ENCODE measurements at regions not wholly inside any gene's neighbourhood (a gene's known extent, or its start where the extent isn't known, plus 50 kb on each side); places are given as distances from the start of the nearest gene placed in this dataset.
"Not testable (repeated sequence)": the region's sequence is repeated elsewhere in the genome, so short reads cannot be mapped to it uniquely, and the experiment has no call there.

GRCh38 chr2:131682122-131682944 is 154.6 kb downstream of the CCDC74A start:
- H3K4me1 ChIP-seq (ENCODE audit: control insufficient read depth, insufficient read depth, low read length), result no peaks in the 10 kb centered on the region
- peak overlapping the region; percentile 54 for H3K9ac ChIP-seq (ENCODE audit: low read depth, low read length)
- peak overlapping the region; percentile 85 for H3K4me3 ChIP-seq (ENCODE audit: low read depth, low read length)
- no peaks in the 10 kb centered on the region for H3K9me3 ChIP-seq (ENCODE audit: control insufficient read depth, insufficient read depth, low read length)
- H3K36me3 ChIP-seq (ENCODE audit: control insufficient read depth, insufficient read depth, low read length), result no peaks in the 10 kb centered on the region
- H3K27me3 ChIP-seq (ENCODE audit: control insufficient read depth, insufficient read depth, low read length), result peaks cover 2% of the 10 kb centered on the region

- H3K27me3 ChIP-seq (ENCODE audit: control insufficient read depth, insufficient read depth, low read length); H3K36me3 ChIP-seq (ENCODE audit: control insufficient read depth, insufficient read depth, low read length); H3K9me3 ChIP-seq (ENCODE audit: control insufficient read depth, insufficient read depth, low read length); H3K9ac ChIP-seq (ENCODE audit: low read depth, low read length); H3K4me1 ChIP-seq (ENCODE audit: control insufficient read depth, insufficient read depth, low read length): not testable (repeated sequence)
- peak overlapping the region; percentile 85 for H3K4me3 ChIP-seq (ENCODE audit: low read depth, low read length)
Observed at GRCh38 chr2:131682945-131683330, 155.2 kb downstream of the CCDC74A start.

DNA sequence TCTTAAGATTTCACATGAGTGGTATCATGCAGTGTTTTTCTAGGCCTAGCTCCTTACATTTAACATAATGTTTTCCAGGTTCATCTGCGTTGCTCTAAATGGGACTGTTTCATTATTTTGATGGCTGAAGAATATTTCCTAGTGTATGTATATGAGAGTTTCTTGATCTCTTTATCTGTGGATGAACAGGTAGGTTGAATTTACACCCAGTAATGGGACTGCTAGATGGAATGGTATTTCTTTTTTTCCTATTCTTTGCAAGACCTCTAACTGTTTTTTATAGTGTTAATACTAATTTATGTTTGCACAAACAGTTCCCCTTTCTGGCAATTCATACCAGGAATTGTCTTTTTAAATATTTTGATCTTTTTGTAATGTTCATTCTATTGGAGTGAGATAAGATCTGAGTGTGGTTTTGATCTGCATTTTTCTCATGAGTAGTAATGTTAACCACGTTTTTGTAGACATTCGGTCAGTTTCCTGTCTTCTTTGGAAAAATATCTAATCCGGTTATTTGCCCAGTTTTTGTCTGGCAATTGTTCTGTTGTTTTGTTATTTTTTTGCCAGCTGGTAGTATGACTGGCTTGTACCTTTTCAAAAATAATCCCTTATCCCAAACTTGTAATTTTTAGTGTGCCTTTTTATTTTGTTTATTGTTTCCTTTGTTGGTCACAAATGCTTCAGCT is 157.1 kb downstream of the CCDC74A start:
- H3K4me1 ChIP-seq (ENCODE audit: control insufficient read depth, insufficient read depth, low read length); H3K9me3 ChIP-seq (ENCODE audit: control insufficient read depth, insufficient read depth, low read length); H3K27me3 ChIP-seq (ENCODE audit: control insufficient read depth, insufficient read depth, low read length); H3K4me3 ChIP-seq (ENCODE audit: low read depth, low read length); H3K9ac ChIP-seq (ENCODE audit: low read depth, low read length); H3K36me3 ChIP-seq (ENCODE audit: control insufficient read depth, insufficient read depth, low read length): not testable (repeated sequence)

DNA sequence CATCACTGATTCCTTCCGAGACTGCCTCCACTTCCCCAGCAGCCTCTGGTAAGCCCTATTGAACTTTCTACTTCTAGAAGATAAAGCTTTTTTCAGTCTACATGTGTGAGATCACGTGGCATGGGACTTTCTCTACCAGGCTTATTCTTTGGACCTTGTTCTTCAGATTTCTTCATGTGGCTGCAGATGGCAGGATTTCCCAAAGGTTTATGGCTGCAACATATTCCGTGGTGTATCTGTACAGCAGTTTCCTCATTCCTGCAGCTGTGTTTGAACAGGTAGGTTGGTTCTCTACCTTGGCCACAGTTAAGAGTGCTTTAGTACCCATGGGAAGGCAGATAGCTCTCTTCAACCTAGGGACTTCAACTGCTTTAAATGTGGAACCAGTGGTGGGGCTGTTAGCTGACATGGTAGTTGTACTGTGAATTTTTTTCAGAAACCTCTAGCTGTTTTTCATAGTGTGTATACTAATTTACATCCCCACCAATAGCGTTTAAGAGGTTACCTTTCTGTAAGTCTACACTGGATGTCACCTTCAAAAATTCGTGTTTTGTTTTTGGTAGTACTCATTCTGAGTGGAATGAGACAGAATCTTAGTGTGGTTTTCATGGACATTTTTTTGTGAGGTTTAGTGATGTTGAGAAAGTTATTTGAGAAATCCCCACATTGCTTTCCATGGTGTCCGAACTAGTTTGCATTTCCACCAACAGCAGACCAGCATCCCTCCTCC is 158.6 kb downstream of the CCDC74A start:
- not testable (repeated sequence) for H3K27me3 ChIP-seq (ENCODE audit: control insufficient read depth, insufficient read depth, low read length); H3K4me3 ChIP-seq (ENCODE audit: low read depth, low read length); H3K4me1 ChIP-seq (ENCODE audit: control insufficient read depth, insufficient read depth, low read length); H3K36me3 ChIP-seq (ENCODE audit: control insufficient read depth, insufficient read depth, low read length); H3K9me3 ChIP-seq (ENCODE audit: control insufficient read depth, insufficient read depth, low read length); H3K9ac ChIP-seq (ENCODE audit: low read depth, low read length)

DNA sequence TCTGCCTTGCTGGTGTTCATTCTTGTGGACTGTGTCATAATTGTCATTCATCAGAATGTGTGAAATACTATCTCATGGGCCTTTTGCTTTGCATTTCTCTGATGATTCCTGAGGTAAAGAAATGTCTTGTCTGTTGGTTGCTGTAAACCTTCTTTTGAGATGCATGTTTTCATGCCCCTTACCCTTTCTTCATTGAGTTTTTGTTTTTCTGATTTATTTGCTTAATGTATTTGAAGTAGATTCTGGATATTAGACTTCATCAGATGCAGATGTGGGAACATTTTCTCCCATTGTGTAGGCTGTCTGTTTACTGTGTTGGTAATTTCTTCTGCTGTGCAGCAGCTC is 159.2 kb downstream of the CCDC74A start:
- not testable (repeated sequence) for H3K36me3 ChIP-seq (ENCODE audit: control insufficient read depth, insufficient read depth, low read length); H3K4me3 ChIP-seq (ENCODE audit: low read depth, low read length); H3K4me1 ChIP-seq (ENCODE audit: control insufficient read depth, insufficient read depth, low read length); H3K27me3 ChIP-seq (ENCODE audit: control insufficient read depth, insufficient read depth, low read length); H3K9ac ChIP-seq (ENCODE audit: low read depth, low read length); H3K9me3 ChIP-seq (ENCODE audit: control insufficient read depth, insufficient read depth, low read length)

GRCh38 chr2:131689066-131689465 is 161.4 kb downstream of the CCDC74A start:
- H3K36me3 ChIP-seq (ENCODE audit: control insufficient read depth, insufficient read depth, low read length); H3K4me3 ChIP-seq (ENCODE audit: low read depth, low read length); H3K4me1 ChIP-seq (ENCODE audit: control insufficient read depth, insufficient read depth, low read length); H3K9me3 ChIP-seq (ENCODE audit: control insufficient read depth, insufficient read depth, low read length); H3K27me3 ChIP-seq (ENCODE audit: control insufficient read depth, insufficient read depth, low read length); H3K9ac ChIP-seq (ENCODE audit: low read depth, low read length): not testable (repeated sequence)

GRCh38 chr2:131711268-131711667 is 183.6 kb downstream of the CCDC74A start:
- H3K4me3 ChIP-seq (ENCODE audit: low read depth, low read length); H3K9ac ChIP-seq (ENCODE audit: low read depth, low read length); H3K36me3 ChIP-seq (ENCODE audit: control insufficient read depth, insufficient read depth, low read length); H3K9me3 ChIP-seq (ENCODE audit: control insufficient read depth, insufficient read depth, low read length); H3K27me3 ChIP-seq (ENCODE audit: control insufficient read depth, insufficient read depth, low read length); H3K4me1 ChIP-seq (ENCODE audit: control insufficient read depth, insufficient read depth, low read length): not testable (repeated sequence)

DNA sequence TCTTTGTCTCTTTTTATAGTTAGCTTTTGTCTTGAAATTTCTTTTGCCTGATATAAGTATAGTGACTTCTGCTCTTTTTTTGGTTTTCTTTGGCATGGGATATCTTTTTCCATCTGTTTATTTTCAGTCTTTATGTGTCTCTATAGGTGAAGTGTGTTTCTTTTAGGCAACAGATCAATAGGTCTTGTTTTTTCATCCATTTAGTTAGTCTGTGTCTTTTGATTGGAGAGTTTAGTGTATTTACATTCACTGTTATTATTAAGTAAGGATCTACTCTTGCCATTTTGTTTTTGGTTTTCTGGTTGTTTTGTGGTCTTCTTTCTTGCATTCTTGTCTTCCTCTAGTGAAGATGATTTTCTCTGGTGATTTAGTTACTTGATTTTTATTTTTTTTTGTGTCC is 190.2 kb downstream of the CCDC74A start:
- H3K4me1 ChIP-seq (ENCODE audit: control insufficient read depth, insufficient read depth, low read length); H3K27me3 ChIP-seq (ENCODE audit: control insufficient read depth, insufficient read depth, low read length); H3K36me3 ChIP-seq (ENCODE audit: control insufficient read depth, insufficient read depth, low read length): not testable (repeated sequence)

DNA sequence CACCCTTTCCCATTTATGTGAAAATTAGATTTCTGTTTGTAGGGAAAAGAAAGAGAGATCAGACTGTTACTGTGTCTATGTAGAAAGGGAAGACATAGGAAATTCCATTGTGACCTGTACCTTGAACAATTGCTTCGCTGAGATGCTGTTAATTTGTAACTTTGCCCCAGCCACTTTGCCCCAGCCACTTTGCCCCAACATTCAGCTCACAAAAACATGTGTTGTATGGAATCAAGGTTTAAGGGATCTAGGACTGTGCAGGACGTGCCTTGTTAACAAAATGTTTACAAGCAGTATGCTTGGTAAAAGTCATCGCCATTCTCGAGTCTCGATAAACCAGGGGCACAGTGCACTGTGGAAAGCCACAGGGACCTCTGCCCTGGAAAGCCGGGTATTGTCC is 193.5 kb downstream of the CCDC74A start:
- H3K9ac ChIP-seq (ENCODE audit: low read depth, low read length); H3K27me3 ChIP-seq (ENCODE audit: control insufficient read depth, insufficient read depth, low read length); H3K4me3 ChIP-seq (ENCODE audit: low read depth, low read length); H3K36me3 ChIP-seq (ENCODE audit: control insufficient read depth, insufficient read depth, low read length); H3K9me3 ChIP-seq (ENCODE audit: control insufficient read depth, insufficient read depth, low read length); H3K4me1 ChIP-seq (ENCODE audit: control insufficient read depth, insufficient read depth, low read length): not testable (repeated sequence)

More for the DNA sequence above, 190.2 kb downstream of the CCDC74A start:
- not testable (repeated sequence) for H3K9me3 ChIP-seq (ENCODE audit: control insufficient read depth, insufficient read depth, low read length); H3K4me3 ChIP-seq (ENCODE audit: low read depth, low read length); H3K9ac ChIP-seq (ENCODE audit: low read depth, low read length)

DNA sequence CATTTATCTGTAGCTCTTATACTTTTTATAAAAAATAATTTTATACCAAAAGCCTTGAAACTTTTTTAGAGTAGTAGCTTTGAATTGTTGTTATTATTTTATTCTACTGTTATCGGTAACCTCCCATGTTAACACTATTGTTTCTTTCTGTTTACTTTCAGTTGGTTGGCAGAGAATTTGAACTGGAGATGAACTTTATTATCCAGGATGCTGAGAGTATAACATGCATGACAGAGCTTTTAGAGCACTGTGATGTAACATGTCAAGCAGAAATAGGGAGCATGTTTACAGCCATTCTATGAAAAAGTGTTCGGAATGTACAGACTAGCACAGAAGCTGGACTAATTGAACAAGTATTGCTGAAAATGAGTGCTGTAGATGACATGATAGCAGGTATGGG is 194.6 kb downstream of the CCDC74A start:
- H3K27me3 ChIP-seq (ENCODE audit: control insufficient read depth, insufficient read depth, low read length); H3K36me3 ChIP-seq (ENCODE audit: control insufficient read depth, insufficient read depth, low read length); H3K4me3 ChIP-seq (ENCODE audit: low read depth, low read length); H3K9me3 ChIP-seq (ENCODE audit: control insufficient read depth, insufficient read depth, low read length); H3K9ac ChIP-seq (ENCODE audit: low read depth, low read length); H3K4me1 ChIP-seq (ENCODE audit: control insufficient read depth, insufficient read depth, low read length): not testable (repeated sequence)

DNA sequence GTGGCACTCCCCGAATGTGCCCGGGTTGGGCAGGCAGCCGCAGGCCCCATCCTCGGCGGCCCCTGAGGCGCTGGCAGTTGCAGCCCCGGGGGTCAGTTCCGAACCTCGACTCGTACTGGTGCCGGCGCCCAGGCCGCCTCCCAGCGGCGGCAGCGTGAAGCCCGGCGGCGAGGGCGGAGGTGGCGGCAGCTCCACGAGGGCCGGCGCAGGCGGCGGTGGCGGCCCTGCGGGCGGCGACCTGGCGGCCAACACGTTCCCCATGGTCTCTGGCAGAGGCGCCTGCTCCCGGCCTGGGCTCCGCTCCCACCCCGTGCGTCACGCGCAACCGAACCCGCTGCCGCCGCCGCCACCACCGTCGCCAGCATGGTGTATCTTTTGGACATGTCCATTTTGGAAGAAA is 196.3 kb downstream of the CCDC74A start:
- Histone ChIP-seq H3K27me3 (ENCODE audit: control insufficient read depth, insufficient read depth, low read length) (no peaks in the 10 kb centered on the region), H3K9me3 (ENCODE audit: control insufficient read depth, insufficient read depth, low read length) (no peaks in the 10 kb centered on the region), H3K9ac (ENCODE audit: low read depth, low read length) (no peak overlapping the region), H3K36me3 (ENCODE audit: control insufficient read depth, insufficient read depth, low read length) (no peaks in the 10 kb centered on the region), H3K4me3 (ENCODE audit: low read depth, low read length) (no peak overlapping the region), H3K4me1 (ENCODE audit: control insufficient read depth, insufficient read depth, low read length) (no peaks in the 10 kb centered on the region)

DNA sequence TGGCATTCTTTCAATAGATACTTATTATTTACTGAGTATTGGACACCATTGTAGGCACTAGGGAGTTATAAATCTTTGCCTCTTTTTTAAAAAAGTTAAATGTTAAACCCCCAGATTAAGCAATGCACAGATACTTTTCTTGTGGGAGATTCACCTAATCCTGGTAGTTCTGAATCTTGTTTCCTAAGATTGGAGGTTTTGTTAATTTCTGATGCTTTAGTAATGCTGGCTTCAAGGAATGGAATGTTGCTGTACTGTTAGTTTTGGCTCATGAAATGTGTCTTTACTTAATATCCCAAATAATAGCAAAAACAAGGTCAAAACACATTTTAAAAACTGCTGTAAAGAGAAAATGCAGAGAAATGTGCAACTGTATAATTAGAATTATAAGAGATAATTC is 200.8 kb downstream of the CCDC74A start:
- not testable (repeated sequence) for H3K36me3 ChIP-seq (ENCODE audit: control insufficient read depth, insufficient read depth, low read length); H3K27me3 ChIP-seq (ENCODE audit: control insufficient read depth, insufficient read depth, low read length); H3K4me3 ChIP-seq (ENCODE audit: low read depth, low read length); H3K9me3 ChIP-seq (ENCODE audit: control insufficient read depth, insufficient read depth, low read length); H3K4me1 ChIP-seq (ENCODE audit: control insufficient read depth, insufficient read depth, low read length); H3K9ac ChIP-seq (ENCODE audit: low read depth, low read length)
